GM13976 (cell line): ENCODE measurements at regions not wholly inside any gene's neighbourhood (a gene's known extent, or its start where the extent isn't known, plus 50 kb on each side); places are given as distances from the start of the nearest gene placed in this dataset.
"Not testable (repeated sequence)": the region's sequence is repeated elsewhere in the genome, so short reads cannot be mapped to it uniquely, and the experiment has no call there.

Experiments used
- DNase-seq: peaks from one replicate; pipeline ENCODE4 v3.0.0; 2012; ENCODE audit warnings: low spot score
- CTCF ChIP-seq: IDR thresholded peaks from 2 replicates; pipeline ENCODE4 v1.5.1; 2012; ENCODE audit warnings: borderline replicate concordance, mild to moderate bottlenecking; ENCODE audit not compliant: insufficient read depth; ENCODE audit errors: extremely low read depth, missing control alignments, control extremely low read depth
- in situ Hi-C: fragments of 300-500 bp; cut with MboI; formaldehyde crosslinking; loops from one replicate; pipeline ENCODE4 v1.12.0; 2022; ENCODE audit warnings: low sequenced_read_pairs, mixed read lengths, inconsistent platforms; ENCODE audit not compliant: unreplicated experiment

GRCh38 chr6:157741321-157741947 is 81.6 kb upstream of the SNX9 start:
- in situ Hi-C loops = no loop called here

GRCh38 chr6:157741948-157742556 is 81.0 kb upstream of the SNX9 start:
- TF ChIP-seq CTCF = no peak
- in situ Hi-C loops = no loop called here
- no peak for DNase-seq

More at GRCh38 chr6:157741321-157741947, 81.6 kb upstream of the SNX9 start:
- DNase-seq = no peak
- no peak for TF ChIP-seq CTCF

GRCh38 chr6:157744102-157744601 is 78.9 kb upstream of the SNX9 start:
- in situ Hi-C loops = no loop called here
- no peak for DNase-seq
- TF ChIP-seq CTCF = no peak

GRCh38 chr6:157746897-157747296 is 76.1 kb upstream of the SNX9 start:
- no peak for DNase-seq
- in situ Hi-C loops = no loop called here
- no peak for TF ChIP-seq CTCF

GRCh38 chr6:157747370-157747769 is 75.7 kb upstream of the SNX9 start:
- in situ Hi-C loops = no loop called here
- TF ChIP-seq CTCF = no peak
- DNase-seq = no peak

GRCh38 chr6:157748839-157749571 is 74.0 kb upstream of the SNX9 start:
- in situ Hi-C loops = no loop called here
- no peak for DNase-seq

GRCh38 chr6:157750973-157751372 is 72.1 kb upstream of the SNX9 start:
- in situ Hi-C loops = not testable (repeated sequence)

More at GRCh38 chr6:157748839-157749571, 74.0 kb upstream of the SNX9 start:
- no peak for TF ChIP-seq CTCF

More at GRCh38 chr6:157750973-157751372, 72.1 kb upstream of the SNX9 start:
- DNase-seq = not testable (repeated sequence)
